ENCODE measurements at regions not wholly inside any gene's neighbourhood (a gene's known extent, or its start where the extent isn't known, plus 50 kb on each side); places are given as distances from the start of the nearest gene placed in this dataset.

- H2AFZ ChIP-seq: peak overlapping the region; percentile 59
- peaks cover 5% of the 10 kb centered on the region; the same call in 1 of the 2 replicates for H3K9me2 ChIP-seq (ENCODE audit: insufficient read depth)
- Mint-ChIP-seq H3K9me3 (no peaks in the 10 kb centered on the region), H3K4me1 (peaks cover 17% of the 10 kb centered on the region), H3K36me3 (ENCODE audit: low read depth) (no peaks in the 10 kb centered on the region), H3K27me3 (ENCODE audit: insufficient read depth, low read depth, poor library complexity) (no peaks in the 10 kb centered on the region), H3K27ac (no peak overlapping the region), H3K4me3 (no peak overlapping the region)
- no peak overlapping the region for H3K27ac ChIP-seq (ENCODE audit: low read depth)
- TF ChIP-seq, protein P1, sequence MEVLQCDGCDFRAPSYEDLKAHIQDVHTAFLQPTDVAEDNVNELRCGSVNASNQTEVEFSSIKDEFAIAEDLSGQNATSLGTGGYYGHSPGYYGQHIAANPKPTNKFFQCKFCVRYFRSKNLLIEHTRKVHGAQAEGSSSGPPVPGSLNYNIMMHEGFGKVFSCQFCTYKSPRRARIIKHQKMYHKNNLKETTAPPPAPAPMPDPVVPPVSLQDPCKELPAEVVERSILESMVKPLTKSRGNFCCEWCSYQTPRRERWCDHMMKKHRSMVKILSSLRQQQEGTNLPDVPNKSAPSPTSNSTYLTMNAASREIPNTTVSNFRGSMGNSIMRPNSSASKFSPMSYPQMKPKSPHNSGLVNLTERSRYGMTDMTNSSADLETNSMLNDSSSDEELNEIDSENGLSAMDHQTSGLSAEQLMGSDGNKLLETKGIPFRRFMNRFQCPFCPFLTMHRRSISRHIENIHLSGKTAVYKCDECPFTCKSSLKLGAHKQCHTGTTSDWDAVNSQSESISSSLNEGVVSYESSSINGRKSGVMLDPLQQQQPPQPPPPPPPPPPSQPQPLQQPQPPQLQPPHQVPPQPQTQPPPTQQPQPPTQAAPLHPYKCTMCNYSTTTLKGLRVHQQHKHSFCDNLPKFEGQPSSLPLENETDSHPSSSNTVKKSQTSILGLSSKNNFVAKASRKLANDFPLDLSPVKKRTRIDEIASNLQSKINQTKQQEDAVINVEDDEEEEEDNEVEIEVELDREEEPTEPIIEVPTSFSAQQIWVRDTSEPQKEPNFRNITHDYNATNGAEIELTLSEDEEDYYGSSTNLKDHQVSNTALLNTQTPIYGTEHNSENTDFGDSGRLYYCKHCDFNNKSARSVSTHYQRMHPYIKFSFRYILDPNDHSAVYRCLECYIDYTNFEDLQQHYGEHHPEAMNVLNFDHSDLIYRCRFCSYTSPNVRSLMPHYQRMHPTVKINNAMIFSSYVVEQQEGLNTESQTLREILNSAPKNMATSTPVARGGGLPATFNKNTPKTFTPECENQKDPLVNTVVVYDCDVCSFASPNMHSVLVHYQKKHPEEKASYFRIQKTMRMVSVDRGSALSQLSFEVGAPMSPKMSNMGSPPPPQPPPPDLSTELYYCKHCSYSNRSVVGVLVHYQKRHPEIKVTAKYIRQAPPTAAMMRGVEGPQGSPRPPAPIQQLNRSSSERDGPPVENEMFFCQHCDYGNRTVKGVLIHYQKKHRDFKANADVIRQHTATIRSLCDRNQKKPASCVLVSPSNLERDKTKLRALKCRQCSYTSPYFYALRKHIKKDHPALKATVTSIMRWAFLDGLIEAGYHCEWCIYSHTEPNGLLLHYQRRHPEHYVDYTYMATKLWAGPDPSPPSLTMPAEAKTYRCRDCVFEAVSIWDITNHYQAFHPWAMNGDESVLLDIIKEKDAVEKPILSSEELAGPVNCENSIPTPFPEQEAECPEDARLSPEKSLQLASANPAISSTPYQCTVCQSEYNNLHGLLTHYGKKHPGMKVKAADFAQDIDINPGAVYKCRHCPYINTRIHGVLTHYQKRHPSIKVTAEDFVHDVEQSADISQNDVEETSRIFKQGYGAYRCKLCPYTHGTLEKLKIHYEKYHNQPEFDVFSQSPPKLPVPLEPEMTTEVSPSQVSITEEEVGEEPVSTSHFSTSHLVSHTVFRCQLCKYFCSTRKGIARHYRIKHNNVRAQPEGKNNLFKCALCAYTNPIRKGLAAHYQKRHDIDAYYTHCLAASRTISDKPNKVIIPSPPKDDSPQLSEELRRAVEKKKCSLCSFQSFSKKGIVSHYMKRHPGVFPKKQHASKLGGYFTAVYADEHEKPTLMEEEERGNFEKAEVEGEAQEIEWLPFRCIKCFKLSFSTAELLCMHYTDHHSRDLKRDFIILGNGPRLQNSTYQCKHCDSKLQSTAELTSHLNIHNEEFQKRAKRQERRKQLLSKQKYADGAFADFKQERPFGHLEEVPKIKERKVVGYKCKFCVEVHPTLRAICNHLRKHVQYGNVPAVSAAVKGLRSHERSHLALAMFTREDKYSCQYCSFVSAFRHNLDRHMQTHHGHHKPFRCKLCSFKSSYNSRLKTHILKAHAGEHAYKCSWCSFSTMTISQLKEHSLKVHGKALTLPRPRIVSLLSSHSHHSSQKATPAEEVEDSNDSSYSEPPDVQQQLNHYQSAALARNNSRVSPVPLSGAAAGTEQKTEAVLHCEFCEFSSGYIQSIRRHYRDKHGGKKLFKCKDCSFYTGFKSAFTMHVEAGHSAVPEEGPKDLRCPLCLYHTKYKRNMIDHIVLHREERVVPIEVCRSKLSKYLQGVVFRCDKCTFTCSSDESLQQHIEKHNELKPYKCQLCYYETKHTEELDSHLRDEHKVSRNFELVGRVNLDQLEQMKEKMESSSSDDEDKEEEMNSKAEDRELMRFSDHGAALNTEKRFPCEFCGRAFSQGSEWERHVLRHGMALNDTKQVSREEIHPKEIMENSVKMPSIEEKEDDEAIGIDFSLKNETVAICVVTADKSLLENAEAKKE (CRISPR knock-in tag; IDR thresholded peaks at IDR 0.05): no peak
- TF ChIP-seq ZNF114 (CRISPR knock-in tag; IDR thresholded peaks at IDR 0.05): no peak
- TF ChIP-seq EZH2phosphoT487 (IDR thresholded peaks at IDR 0.05; ENCODE audit: unreplicated experiment): no peak
- no peak for TF ChIP-seq POLR2AphosphoS5 (IDR thresholded peaks at IDR 0.05; ENCODE audit: low read depth)
- no peak for TF ChIP-seq REST (IDR thresholded peaks at IDR 0.05; ENCODE audit: unreplicated experiment)
- no peak for TF ChIP-seq ZNF331 (CRISPR knock-in tag; IDR thresholded peaks at IDR 0.05; ENCODE audit: low read depth)
- no peak for TF ChIP-seq CREB1 (CRISPR knock-in tag; IDR thresholded peaks at IDR 0.05; ENCODE audit: low read depth)
- TF ChIP-seq, protein P2, sequence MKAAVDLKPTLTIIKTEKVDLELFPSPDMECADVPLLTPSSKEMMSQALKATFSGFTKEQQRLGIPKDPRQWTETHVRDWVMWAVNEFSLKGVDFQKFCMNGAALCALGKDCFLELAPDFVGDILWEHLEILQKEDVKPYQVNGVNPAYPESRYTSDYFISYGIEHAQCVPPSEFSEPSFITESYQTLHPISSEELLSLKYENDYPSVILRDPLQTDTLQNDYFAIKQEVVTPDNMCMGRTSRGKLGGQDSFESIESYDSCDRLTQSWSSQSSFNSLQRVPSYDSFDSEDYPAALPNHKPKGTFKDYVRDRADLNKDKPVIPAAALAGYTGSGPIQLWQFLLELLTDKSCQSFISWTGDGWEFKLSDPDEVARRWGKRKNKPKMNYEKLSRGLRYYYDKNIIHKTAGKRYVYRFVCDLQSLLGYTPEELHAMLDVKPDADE (IDR thresholded peaks at IDR 0.05): no peak
- TF ChIP-seq EZH2 (IDR thresholded peaks at IDR 0.05; ENCODE audit: low read depth, unreplicated experiment): no peak
- TF ChIP-seq JUNB (IDR thresholded peaks at IDR 0.05; ENCODE audit: unreplicated experiment): no peak
- TF ChIP-seq NANOG (IDR thresholded peaks at IDR 0.05; ENCODE audit: borderline replicate concordance): no peak
- no peak for TF ChIP-seq STAT1 (IDR thresholded peaks at IDR 0.05; ENCODE audit: unreplicated experiment)
- H3F3A ChIP-seq (replicated peaks; ENCODE audit: low read depth): no peaks in the 10 kb centered on the region
- no peaks in the 10 kb centered on the region for H3K79me2 ChIP-seq (replicated peaks; ENCODE audit: insufficient read depth)
- ATAC-seq: peak; percentile 57
- H3K36me3 ChIP-seq (ENCODE audit: insufficient read depth): no peaks in the 10 kb centered on the region
- H3K4me1 ChIP-seq (ENCODE audit: insufficient read depth): no peaks in the 10 kb centered on the region
- H3K4me3 ChIP-seq: no peak overlapping the region
- H3K4me2 ChIP-seq: no peak overlapping the region
- no peaks in the 10 kb centered on the region for H3K27me3 ChIP-seq (ENCODE audit: insufficient read depth)
- H4K20me1 ChIP-seq (replicated peaks; ENCODE audit: insufficient read depth): no peaks in the 10 kb centered on the region
- DNase-seq (ENCODE audit: low spot score): no peak
Measured at GRCh38 chr1:209305221-209305954, 278.1 kb upstream of the CAMK1G start.

All from GM23338 (cell line).